Activated CD4-positive, alpha-beta T cell treated with anti-CD3 and anti-CD28 coated beads, Interleukin-10, Interleukin-2, amounts not matched to agents 100 ng/mL and 50 ng/mL, durations not matched to agents 16 hours and 8 hours (primary cell): ENCODE measurements at regions not wholly inside any gene's neighbourhood (a gene's known extent, or its start where the extent isn't known, plus 50 kb on each side); places are given as distances from the start of the nearest gene placed in this dataset.
"Not testable (repeated sequence)": the region's sequence is repeated elsewhere in the genome, so short reads cannot be mapped to it uniquely, and the experiment has no call there.

ENCODE experiments used
- DNase-seq: peaks from one replicate; pipeline ENCODE4 v3.0.0-alpha.2; 2020

- DNase-seq, result no peak
Observed at GRCh38 chr3:24545887-24546286, 51.2 kb upstream of the THRB start.

GRCh38 chr3:24548278-24548677 lies 53.6 kb upstream of the THRB start:
- no peak for DNase-seq

GRCh38 chr3:24550588-24550987 lies 55.9 kb upstream of the THRB start:
- no peak for DNase-seq

GRCh38 chr3:24551626-24552025 lies 57.0 kb upstream of the THRB start:
- peak; percentile 16 for DNase-seq

GRCh38 chr3:24562895-24563294 lies 68.2 kb upstream of the THRB start:
- DNase-seq, result peak; percentile 12

GRCh38 chr3:24565053-24565452 lies 70.4 kb upstream of the THRB start:
- DNase-seq, result no peak

GRCh38 chr3:24565656-24566055 lies 71.0 kb upstream of the THRB start:
- DNase-seq, result no peak

GRCh38 chr3:24566927-24567326 lies 72.3 kb upstream of the THRB start:
- no peak for DNase-seq

GRCh38 chr3:24572409-24572808 lies 77.8 kb upstream of the THRB start:
- not testable (repeated sequence) for DNase-seq

- no peak for DNase-seq
Observed at GRCh38 chr3:24573576-24573975, 78.9 kb upstream of the THRB start.

- no peak for DNase-seq
Observed at GRCh38 chr3:24578324-24578723, 83.7 kb upstream of the THRB start.

- no peak for DNase-seq
Observed at GRCh38 chr3:24578951-24579421, 84.3 kb upstream of the THRB start.

- DNase-seq, result no peak
Observed at GRCh38 chr3:24582431-24583403, 88.1 kb upstream of the THRB start.

GRCh38 chr3:24586920-24587319 lies 92.3 kb upstream of the THRB start:
- no peak for DNase-seq

- DNase-seq, result no peak
Observed at GRCh38 chr3:24588629-24589512, 94.2 kb upstream of the THRB start.

GRCh38 chr3:24589513-24589851 lies 94.8 kb upstream of the THRB start:
- no peak for DNase-seq

- no peak for DNase-seq
Observed at GRCh38 chr3:24589931-24590880, 95.6 kb upstream of the THRB start.

GRCh38 chr3:24591191-24591590 lies 96.5 kb upstream of the THRB start:
- no peak for DNase-seq

GRCh38 chr3:24591661-24592555 lies 97.3 kb upstream of the THRB start:
- DNase-seq, result no peak

GRCh38 chr3:24594161-24594560 lies 99.5 kb upstream of the THRB start:
- DNase-seq, result no peak

- DNase-seq, result no peak
Observed at GRCh38 chr3:24595796-24596195, 101.1 kb upstream of the THRB start.
